Upper lobe of left lung (tissue), 4 donors: ENCODE measurements at regions not wholly inside any gene's neighbourhood (a gene's known extent, or its start where the extent isn't known, plus 50 kb on each side); places are given as distances from the start of the nearest gene placed in this dataset.

ENCODE experiments used
- CTCF ChIP-seq, 6 experiments: fragments of 450-650 bp in 4 of 6; fragments of 200-600 bp in 2 of 6; sonication (generic) in 2 of 6; IDR thresholded peaks; one replicate each; pipeline ENCODE4 v1.5.1; 2016 to 2019; ENCODE audit warnings: antibody characterized with exemption in 6 of 6
- EP300 ChIP-seq, 4 donors: sonication (generic); formaldehyde crosslinking; IDR thresholded peaks; one replicate each; pipeline ENCODE4 v1.5.1; 2017; ENCODE audit warnings: antibody characterized with exemption in 4 of 4, control low read depth in 2 of 4
- POLR2A ChIP-seq, 4 donors: fragments of 450-650 bp; IDR thresholded peaks; one replicate each; pipeline ENCODE4 v1.5.1; 2016 to 2017; ENCODE audit warnings: antibody characterized with exemption in 4 of 4, mild to moderate bottlenecking in 2 of 4

- TF ChIP-seq POLR2A (IDR thresholded peaks at IDR 0.05) (no peak), CTCF (IDR thresholded peaks at IDR 0.05) (peak; percentile 87 to 92 (median 91)), EP300 (IDR thresholded peaks at IDR 0.05) (no peak)
Measured at GRCh38 chr9:117644133-117644931, 59.9 kb upstream of the TLR4 start.
